Stimulated activated CD8-positive, alpha-beta memory T cell treated with anti-CD3 and anti-CD28 coated beads, Interleukin-7, amount 100 ng/mL, for 48 hours (primary cell): ENCODE measurements at regions not wholly inside any gene's neighbourhood (a gene's known extent, or its start where the extent isn't known, plus 50 kb on each side); places are given as distances from the start of the nearest gene placed in this dataset.

ENCODE experiments used
- DNase-seq, 2 donors: peaks; one replicate each; pipeline ENCODE4 v3.0.0-alpha.2; 2020; ENCODE audit warnings: low read depth in 1 of 2; ENCODE audit errors: extremely low read depth in 1 of 2

GRCh38 chr1:65741993-65742392, 50.7 kb upstream of the PDE4B start:
- DNase-seq = no peak
